ENCODE measurements at regions not wholly inside any gene's neighbourhood (a gene's known extent, or its start where the extent isn't known, plus 50 kb on each side); places are given as distances from the start of the nearest gene placed in this dataset.
"Not testable (repeated sequence)": the region's sequence is repeated elsewhere in the genome, so short reads cannot be mapped to it uniquely, and the experiment has no call there.

DNA sequence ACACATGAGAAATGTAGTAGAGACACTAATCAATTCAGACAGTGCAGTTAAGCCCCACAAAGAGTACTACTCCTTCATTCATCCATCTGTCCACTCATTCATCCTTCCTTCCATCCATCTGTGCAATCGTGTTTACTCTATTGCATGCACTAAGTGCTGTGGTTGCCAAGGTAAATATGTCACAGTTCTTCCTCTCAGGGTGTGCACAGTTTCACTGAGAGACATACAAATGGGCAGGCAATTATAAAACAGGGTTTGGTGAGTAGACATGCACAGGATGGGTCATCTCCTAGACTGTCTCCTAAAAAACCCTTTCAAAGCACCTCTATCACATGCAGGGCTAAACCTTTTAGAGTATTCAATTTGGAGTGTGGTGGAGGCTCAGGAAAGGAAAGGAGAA is 160.4 kb upstream of the ZNF92 start:
- not testable (repeated sequence) for TF ChIP-seq POLR2AphosphoS5 (IDR thresholded peaks at IDR 0.05)
- TF ChIP-seq, protein P1, sequence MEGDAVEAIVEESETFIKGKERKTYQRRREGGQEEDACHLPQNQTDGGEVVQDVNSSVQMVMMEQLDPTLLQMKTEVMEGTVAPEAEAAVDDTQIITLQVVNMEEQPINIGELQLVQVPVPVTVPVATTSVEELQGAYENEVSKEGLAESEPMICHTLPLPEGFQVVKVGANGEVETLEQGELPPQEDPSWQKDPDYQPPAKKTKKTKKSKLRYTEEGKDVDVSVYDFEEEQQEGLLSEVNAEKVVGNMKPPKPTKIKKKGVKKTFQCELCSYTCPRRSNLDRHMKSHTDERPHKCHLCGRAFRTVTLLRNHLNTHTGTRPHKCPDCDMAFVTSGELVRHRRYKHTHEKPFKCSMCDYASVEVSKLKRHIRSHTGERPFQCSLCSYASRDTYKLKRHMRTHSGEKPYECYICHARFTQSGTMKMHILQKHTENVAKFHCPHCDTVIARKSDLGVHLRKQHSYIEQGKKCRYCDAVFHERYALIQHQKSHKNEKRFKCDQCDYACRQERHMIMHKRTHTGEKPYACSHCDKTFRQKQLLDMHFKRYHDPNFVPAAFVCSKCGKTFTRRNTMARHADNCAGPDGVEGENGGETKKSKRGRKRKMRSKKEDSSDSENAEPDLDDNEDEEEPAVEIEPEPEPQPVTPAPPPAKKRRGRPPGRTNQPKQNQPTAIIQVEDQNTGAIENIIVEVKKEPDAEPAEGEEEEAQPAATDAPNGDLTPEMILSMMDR (IDR thresholded peaks at IDR 0.05): not testable (repeated sequence)

All from breast epithelium (tissue), 3 donors.